Endothelial cell of umbilical vein (primary cell): ENCODE measurements at regions not wholly inside any gene's neighbourhood (a gene's known extent, or its start where the extent isn't known, plus 50 kb on each side); places are given as distances from the start of the nearest gene placed in this dataset.

Experiments
- CTCF ChIP-seq, 2 donors: IDR thresholded peaks; 1 replicate in 1 of 2; 2 replicates in 1 of 2; pipeline ENCODE4 v1.5.1; 2011; ENCODE audit warnings: low read length in 2 of 2, mild to moderate bottlenecking in 2 of 2, moderate library complexity in 2 of 2, control low read depth in 1 of 2, inconsistent platforms in 1 of 2, low read depth in 1 of 2; ENCODE audit not compliant: insufficient read depth in 1 of 2; ENCODE audit errors: extremely low read depth in 1 of 2
- GATA2 ChIP-seq: IDR thresholded peaks from 2 replicates; pipeline ENCODE4 v1.7.0; 2011; ENCODE audit warnings: low read depth, mild to moderate bottlenecking, moderate library complexity, mixed read lengths, low read length; ENCODE audit not compliant: insufficient read length, insufficient read depth
- POLR2A ChIP-seq: IDR thresholded peaks from 2 replicates; pipeline ENCODE4 v1.6.1; 2012; ENCODE audit warnings: low read depth, mild to moderate bottlenecking, control low read depth, low read length

DNA sequence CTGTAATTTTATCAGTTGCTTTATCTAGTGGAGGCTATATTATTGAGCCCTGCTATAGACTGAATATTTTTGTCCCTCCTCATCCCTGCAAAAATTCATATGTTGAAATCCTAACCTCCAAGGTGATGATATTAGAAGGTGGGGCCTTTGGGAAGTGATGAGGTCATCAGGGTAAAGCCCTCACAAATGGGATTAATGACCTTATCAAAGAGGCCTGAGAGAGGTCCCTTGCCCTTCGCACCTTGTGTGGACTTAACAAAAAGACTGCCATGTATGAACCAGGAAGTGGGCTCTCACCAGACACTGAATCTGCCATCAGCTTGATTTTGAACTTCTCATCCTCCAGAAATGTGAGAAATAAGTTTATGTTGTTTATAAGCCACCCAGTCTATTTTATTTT, 381.4 kb upstream of the ONECUT1 start:
- TF ChIP-seq GATA2 (no peak), CTCF (IDR thresholded peaks at IDR 0.05; ENCODE audit: extremely low read depth in 1 of 2, insufficient read depth in 1 of 2, low read depth in 1 of 2, low read length in 2 of 2) (no peak), POLR2A (no peak)
